HepG2 (cell line): ENCODE measurements at regions not wholly inside any gene's neighbourhood (a gene's known extent, or its start where the extent isn't known, plus 50 kb on each side); places are given as distances from the start of the nearest gene placed in this dataset.
"Not testable (repeated sequence)": the region's sequence is repeated elsewhere in the genome, so short reads cannot be mapped to it uniquely, and the experiment has no call there.

Experiments
- ATAC-seq: fragments of 200-7000 bp; cut with Tn5 transposase; 3 replicates; pipeline ENCODE4 v1.9.1; 2020; ENCODE audit warnings: mild to moderate bottlenecking, moderate library complexity
- BruUV-seq: library from RNA; stranded (reverse); fragments of 400-500 nt; replicated peaks from 2 replicates; lab custom pipeline; 2021; lab: Mats Ljungman, UMichigan
- CTCF ChIA-PET: fragments of 300-600 bp; formaldehyde crosslinking; extraction: SDS; loops from one replicate; lab custom pipeline; 2021; ENCODE audit warnings: low total read pairs, inconsistent platforms, low intra/inter-chr PET ratio; lab: Yijun Ruan, JAX
- POLR2A ChIA-PET: fragments of 350-600 bp; sonication (Branson Sonifier 250); formaldehyde crosslinking; loops from one replicate; lab custom pipeline; 2020; ENCODE audit warnings: antibody characterized with exemption, inconsistent platforms; lab: Yijun Ruan, JAX
- DNase-seq: peaks from one replicate; pipeline ENCODE4 v3.0.0-alpha.2; 2015; ENCODE audit warnings: low spot score
- FAIRE-seq: peaks from 3 replicates; lab custom pipeline; 2011; peaks lifted over from hg19 to GRCh38; lab: Jason Lieb, UNC
- H2AFZ ChIP-seq: one replicate; pipeline ENCODE4 v1.6.1; 2011; ENCODE audit warnings: low read length, inconsistent platforms
- H3K27ac ChIP-seq: fragments of 300-600 bp; 3 replicates; pipeline ENCODE4 v1.8.0; 2011; ENCODE audit warnings: mixed run types, mild to moderate bottlenecking, mixed read lengths, low read length, inconsistent platforms; ENCODE audit not compliant: insufficient read depth; ENCODE audit errors: extremely low read length
- H3K27me3 ChIP-seq, 2 experiments: fragments of 200-600 bp in 1 of 2; 2 replicates in 1 of 2; 3 replicates in 1 of 2; pipeline versions ENCODE4 v1.6.0 to v1.8.0; 2011; ENCODE audit warnings: low read length in 2 of 2, mild to moderate bottlenecking in 2 of 2, moderate library complexity in 2 of 2, inconsistent platforms in 1 of 2; ENCODE audit not compliant: insufficient read depth in 2 of 2, control insufficient read depth in 1 of 2
- H3K36me3 ChIP-seq, 2 experiments: fragments of 200-600 bp in 1 of 2; replicated peaks in 1 of 2; 2 replicates in 1 of 2; 3 replicates in 1 of 2; pipeline versions ENCODE4 v1.5.1 to v1.8.0; 2011; ENCODE audit warnings: low read length in 2 of 2, inconsistent platforms in 1 of 2; ENCODE audit not compliant: insufficient read depth in 2 of 2, control insufficient read depth in 1 of 2
- H3K4me1 ChIP-seq: 2 replicates; pipeline ENCODE4 v1.5.1; 2012; ENCODE audit warnings: low read length, inconsistent platforms; ENCODE audit not compliant: insufficient read depth
- H3K4me2 ChIP-seq: 2 replicates; pipeline ENCODE4 v1.6.0; 2011; ENCODE audit warnings: low read depth, low read length, inconsistent platforms
- H3K4me3 ChIP-seq, 3 experiments: fragments of 200-600 bp in 1 of 3; sonication (generic), shearing (Covaris generic) in 1 of 3; replicated peaks in 1 of 3; 2 replicates each; pipeline ENCODE4 v1.5.1; 2011 to 2016; ENCODE audit warnings: low read length in 3 of 3, inconsistent platforms in 2 of 3, low read depth in 2 of 3, mild to moderate bottlenecking in 2 of 3, control low read depth in 1 of 3, mixed read lengths in 1 of 3; ENCODE audit not compliant: insufficient read depth in 1 of 3
- H3K79me2 ChIP-seq: one replicate; pipeline ENCODE4 v1.6.1; 2011; ENCODE audit warnings: low read length, inconsistent platforms; ENCODE audit not compliant: insufficient read depth
- H3K9ac ChIP-seq: 2 replicates; pipeline ENCODE4 v1.6.0; 2011; ENCODE audit warnings: mild to moderate bottlenecking, low read depth, low read length, inconsistent platforms; ENCODE audit not compliant: insufficient read depth
- H3K9me3 ChIP-seq: 2 replicates; pipeline ENCODE4 v1.5.1; 2012; ENCODE audit warnings: mild to moderate bottlenecking, low read length
- H4K20me1 ChIP-seq: 2 replicates; pipeline ENCODE4 v1.6.0; 2011; ENCODE audit warnings: inconsistent platforms, mild to moderate bottlenecking, low read length, moderate library complexity; ENCODE audit not compliant: insufficient read depth
- ASH2L ChIP-seq: fragments of 300-600, 200-600 bp; sonication (generic); IDR thresholded peaks from 2 replicates; pipeline ENCODE4 v1.7.0; 2017; ENCODE audit warnings: low read depth, mild to moderate bottlenecking, moderate library complexity, mixed read lengths, low read length; ENCODE audit not compliant: insufficient read length
- PAXIP1 ChIP-seq: sonication (generic); formaldehyde crosslinking; conservative IDR thresholded peaks from 2 replicates; pipeline ENCODE4 v1.4.0; 2020; ENCODE audit warnings: mild to moderate bottlenecking, missing genetic modification reagents, moderate library complexity
- SOX13 ChIP-seq, 3 experiments: fragments of 450-650 bp in 1 of 3; sonication (generic) in 1 of 3; formaldehyde crosslinking in 1 of 3; IDR thresholded peaks in 2 of 3; conservative IDR thresholded peaks in 1 of 3; 2 replicates each; pipeline versions ENCODE4 v1.5.0 to v1.6.1; 2016 to 2020; ENCODE audit warnings: antibody characterized with exemption in 1 of 3, mild to moderate bottlenecking in 1 of 3, missing compliant biosample characterization in 1 of 3, missing genetic modification reagents in 1 of 3, moderate library complexity in 1 of 3
- TCF7 ChIP-seq: sonication (generic); IDR thresholded peaks from 2 replicates; pipeline ENCODE4 v1.6.1; 2016; ENCODE audit warnings: antibody characterized with exemption, low read depth
- ZNF124 ChIP-seq: sonication (generic); formaldehyde crosslinking; IDR thresholded peaks from 2 replicates; pipeline ENCODE4 v1.4.0; 2020; ENCODE audit warnings: missing genetic modification reagents
- ZNF24 ChIP-seq: fragments of 450-650 bp; IDR thresholded peaks from 2 replicates; pipeline ENCODE4 v1.6.1; 2017; ENCODE audit warnings: antibody characterized with exemption, mild to moderate bottlenecking
- ZNF720 ChIP-seq: sonication (generic); formaldehyde crosslinking; IDR thresholded peaks from 2 replicates; pipeline ENCODE4 v1.4.0; 2020; ENCODE audit warnings: missing genetic modification reagents
- WGBS: methylation state at CpG from one replicate; pipeline ENCODE4 v1.1.6; 2017; ENCODE audit warnings: low lambda C conversion rate; 5-methylcytosine and 5-hydroxymethylcytosine counted together
- in situ Hi-C: cut with HindIII; loops from 2 replicates; pipeline ENCODE4 v1.10.0; 2017; ENCODE audit warnings: low pct_unique_long_range_greater_than_20kb; ENCODE audit not compliant: extremely low pct_ligation_motif_present
- intact Hi-C: fragments of 100-400 bp; cut with micrococcal nuclease; formaldehyde crosslinking; loops from one replicate; pipeline ENCODE4 v1.10.0; 2022; ENCODE audit not compliant: unreplicated experiment
- TF ChIP-seq, protein P1 (sequence below): sonication (generic); formaldehyde crosslinking; IDR thresholded peaks from 2 replicates; pipeline ENCODE4 v1.9.0; 2021; ENCODE audit warnings: missing genetic modification reagents, borderline replicate concordance

DNA sequence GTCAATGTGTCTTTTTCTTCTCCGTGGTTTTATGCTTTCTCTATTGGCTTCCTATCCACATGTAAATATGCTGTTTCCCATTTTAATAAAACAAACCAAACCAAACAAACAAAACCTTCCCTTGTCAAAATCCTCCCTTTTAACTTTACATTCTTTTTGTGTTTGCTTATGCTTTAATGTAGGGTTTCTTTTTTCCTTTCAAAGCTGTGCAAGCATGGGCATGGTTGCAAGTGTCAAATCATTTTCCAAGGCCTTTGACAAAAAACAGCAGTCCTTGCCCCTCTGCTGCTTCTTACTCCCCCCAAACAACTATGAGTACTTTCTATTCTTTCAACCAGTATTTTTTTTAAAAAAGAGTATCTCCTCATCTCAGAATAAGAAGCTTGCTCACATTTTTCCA, 66.0 kb upstream of the ACYP2 start:
- FAIRE-seq (no peak), DNase-seq (peak; percentile 46), ATAC-seq (no peak)
- ChIA-PET POLR2A (interaction anchor here (1.8 to 1.9 kb wide), 2 partner anchors 78 to 80 kb away, joined by 5 read pairs; partner anchors contain the start of gene PSME4), CTCF (no interaction called here)
- no TSS peak for BruUV-seq
- intact Hi-C loops (no loop called here), in situ Hi-C loops (no loop called here)
- peaks cover 12% of the 10 kb centered on the region for H3K9me3 ChIP-seq
- H4K20me1 ChIP-seq: no peaks in the 10 kb centered on the region
- H3K36me3 ChIP-seq: no peaks in the 10 kb centered on the region
- H3K27me3 ChIP-seq: no peaks in the 10 kb centered on the region
- 39% methylated on average over 1 of the region's 1 CpG for WGBS
- H3K4me1 ChIP-seq: peaks cover 33% of the 10 kb centered on the region
- H3K4me3 ChIP-seq: no peak overlapping the region
- H3K27ac ChIP-seq: no peak overlapping the region
- no peaks in the 10 kb centered on the region for H3K79me2 ChIP-seq
- peak; percentile 51; the same call in 1 of the 2 replicates for TF ChIP-seq TCF7
- TF ChIP-seq ZNF24: no peak
- TF ChIP-seq ZNF124: no peak
- TF ChIP-seq SOX13 (IDR thresholded peaks at IDR 0.05): no peak
- 0 out of 4 replicates have a peak, but pooled peaks of 1 of the 2 experiments have one; percentile 9 for TF ChIP-seq SOX13 (CRISPR knock-in tag; conservative IDR thresholded peaks at IDR 0.05 in 1 of 2, IDR thresholded peaks at IDR 0.05 in 1 of 2)
- peak; percentile 28 for TF ChIP-seq ASH2L
- TF ChIP-seq ZNF720 (CRISPR knock-in tag): no peak
- 0 out of 2 replicates have a peak, but pooled peaks have one; percentile 14 for TF ChIP-seq PAXIP1
- TF ChIP-seq, protein P1, sequence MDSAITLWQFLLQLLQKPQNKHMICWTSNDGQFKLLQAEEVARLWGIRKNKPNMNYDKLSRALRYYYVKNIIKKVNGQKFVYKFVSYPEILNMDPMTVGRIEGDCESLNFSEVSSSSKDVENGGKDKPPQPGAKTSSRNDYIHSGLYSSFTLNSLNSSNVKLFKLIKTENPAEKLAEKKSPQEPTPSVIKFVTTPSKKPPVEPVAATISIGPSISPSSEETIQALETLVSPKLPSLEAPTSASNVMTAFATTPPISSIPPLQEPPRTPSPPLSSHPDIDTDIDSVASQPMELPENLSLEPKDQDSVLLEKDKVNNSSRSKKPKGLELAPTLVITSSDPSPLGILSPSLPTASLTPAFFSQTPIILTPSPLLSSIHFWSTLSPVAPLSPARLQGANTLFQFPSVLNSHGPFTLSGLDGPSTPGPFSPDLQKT (CRISPR knock-in tag): no peak
- H3K9ac ChIP-seq: no peak overlapping the region
- no peak overlapping the region for H2AFZ ChIP-seq
- H3K4me2 ChIP-seq: no peak overlapping the region

GRCh38 chr2:54048896-54049295, 66.5 kb upstream of the ACYP2 start:
- Histone ChIP-seq H3K9me3 (peaks cover 12% of the 10 kb centered on the region), H3K4me1 (peaks cover 38% of the 10 kb centered on the region)
- H4K20me1 ChIP-seq, H3K27me3 ChIP-seq, H3K79me2 ChIP-seq, H3K9ac ChIP-seq, DNase-seq, FAIRE-seq, in situ Hi-C loops, ATAC-seq, BruUV-seq, CTCF ChIA-PET, intact Hi-C loops, H3K36me3 ChIP-seq, H3K27ac ChIP-seq, H3K4me3 ChIP-seq, H2AFZ ChIP-seq, H3K4me2 ChIP-seq: not testable (repeated sequence)
- WGBS: 89% methylated on average over 7 of the region's 7 CpGs
- POLR2A ChIA-PET: interaction anchor here (1.8 to 1.9 kb wide), 2 partner anchors 78 to 80 kb away, joined by 5 read pairs; partner anchors contain the start of gene PSME4
